Kidney tubule cell (primary cell): ENCODE measurements at regions not wholly inside any gene's neighbourhood (a gene's known extent, or its start where the extent isn't known, plus 50 kb on each side); places are given as distances from the start of the nearest gene placed in this dataset.
"Not testable (repeated sequence)": the region's sequence is repeated elsewhere in the genome, so short reads cannot be mapped to it uniquely, and the experiment has no call there.

Experiments used
- DNase-seq: peaks from one replicate; pipeline ENCODE4 v3.0.0-alpha.2; 2018; ENCODE audit warnings: low spot score

GRCh38 chr16:55016515-55016914 is 85.8 kb downstream of the IRX5 start:
- DNase-seq = no peak

DNA sequence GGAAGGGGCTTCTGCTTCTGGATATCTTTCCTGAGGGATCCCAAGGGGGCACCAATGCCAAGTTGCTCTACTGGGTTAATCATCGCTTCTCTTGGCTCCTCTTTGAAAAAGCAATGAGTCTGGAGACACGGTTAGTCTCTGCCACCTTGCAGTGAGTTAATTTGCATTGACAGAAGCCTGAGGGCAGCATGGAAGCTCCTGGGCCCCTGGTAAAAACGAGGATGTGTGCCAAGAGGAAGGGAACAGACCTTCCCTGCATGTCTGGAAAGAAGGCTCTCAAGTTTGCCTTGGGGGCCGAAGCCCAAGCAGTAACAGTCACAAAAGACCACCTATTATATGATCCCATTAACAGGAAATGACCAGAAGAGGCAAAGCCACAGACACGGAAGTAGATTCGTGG is 86.7 kb downstream of the IRX5 start:
- DNase-seq = no peak

- DNase-seq = no peak
Measured at GRCh38 chr16:55018881-55019280, 88.2 kb downstream of the IRX5 start.

- DNase-seq = no peak
Measured at GRCh38 chr16:55019419-55020131, 88.9 kb downstream of the IRX5 start.

GRCh38 chr16:55021595-55022475 is 91.2 kb downstream of the IRX5 start:
- peak; percentile 25 for DNase-seq

DNA sequence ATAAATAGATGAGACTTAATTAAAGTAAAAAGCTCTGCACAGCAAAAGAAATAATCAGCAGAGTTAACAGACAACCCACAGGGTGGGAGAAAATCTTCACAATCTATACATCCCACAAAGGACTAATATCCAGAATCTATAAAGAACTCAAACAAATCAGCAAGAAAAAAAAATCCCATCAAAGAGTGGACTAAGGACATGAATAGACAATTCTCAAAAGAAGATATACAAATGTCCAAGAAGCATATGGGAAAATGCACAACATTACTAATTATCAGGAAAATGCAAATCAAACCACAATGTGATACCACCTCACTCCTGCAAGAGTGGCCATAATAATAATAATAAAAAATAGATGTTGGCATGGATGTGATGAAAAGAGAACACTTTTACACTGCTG is 96.6 kb downstream of the IRX5 start:
- not testable (repeated sequence) for DNase-seq

- no peak for DNase-seq
Measured at GRCh38 chr16:55029509-55029908, 98.8 kb downstream of the IRX5 start.

DNA sequence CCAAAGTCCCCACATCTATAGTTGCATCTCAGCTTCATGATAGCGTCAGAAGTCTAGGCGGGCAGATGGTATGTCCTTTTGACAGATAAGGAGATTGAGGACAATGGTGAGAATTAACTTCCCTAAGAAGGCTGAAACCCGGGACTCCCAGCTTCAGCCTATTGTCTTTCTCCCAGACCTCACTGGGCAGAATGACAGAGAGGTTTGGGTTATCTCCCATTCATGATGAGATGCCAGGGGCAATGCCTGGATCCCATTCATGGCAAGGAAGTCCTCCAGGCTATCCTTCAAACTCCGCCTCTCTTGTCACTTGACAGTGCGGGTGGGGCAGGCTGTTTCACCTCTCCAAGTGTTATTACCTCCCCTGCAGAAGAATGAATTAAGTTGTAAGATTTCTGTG is 100.3 kb downstream of the IRX5 start:
- DNase-seq = no peak

GRCh38 chr16:55031481-55031880 is 100.8 kb downstream of the IRX5 start:
- DNase-seq = no peak

DNA sequence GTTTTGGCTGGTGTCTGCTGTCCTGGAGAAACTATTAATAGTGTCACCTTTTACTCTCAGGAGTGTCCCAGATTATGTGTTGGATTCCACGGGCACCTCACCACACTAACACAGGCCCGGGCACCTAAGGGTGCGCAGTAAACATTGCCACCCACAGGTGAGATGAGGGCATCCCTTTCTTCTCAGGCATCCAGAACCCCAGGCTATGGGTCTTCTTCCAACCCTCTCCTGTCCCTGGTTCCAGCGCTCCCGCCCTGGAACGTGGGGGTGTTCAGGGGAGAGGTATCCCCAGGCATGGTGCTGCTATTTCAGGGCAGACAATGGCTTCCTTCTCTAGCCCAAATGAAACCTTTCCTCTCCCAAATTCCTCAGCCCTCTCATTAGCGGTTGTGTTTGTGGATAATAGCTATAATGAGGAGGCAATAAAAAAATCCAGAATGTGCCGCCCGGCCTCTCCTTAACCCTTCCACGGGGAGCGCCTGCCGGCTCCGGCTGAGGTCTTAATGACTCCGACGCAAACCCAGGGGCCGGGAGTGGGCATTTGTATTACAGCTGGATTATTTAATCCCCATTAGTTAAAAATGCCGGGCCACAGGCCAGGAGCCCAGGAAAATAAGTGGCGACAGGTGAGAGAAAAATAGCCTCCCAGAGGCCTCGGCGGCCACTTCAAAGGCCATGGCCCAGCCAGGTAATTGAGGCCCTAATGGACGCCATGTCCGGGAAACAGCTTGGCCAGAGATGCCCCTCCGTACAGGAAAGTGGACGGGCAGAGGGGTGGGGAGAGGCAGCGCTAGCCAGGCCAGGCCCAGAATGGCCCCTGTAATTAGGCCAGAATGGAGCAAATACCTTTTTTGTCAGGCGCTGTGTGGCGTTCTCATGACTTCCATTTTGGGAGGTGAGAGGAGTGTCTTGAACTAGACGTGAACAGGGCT is 102.8 kb downstream of the IRX5 start:
- DNase-seq = no peak

GRCh38 chr16:55035029-55035428 is 104.4 kb downstream of the IRX5 start:
- peak; percentile 23 for DNase-seq

DNA sequence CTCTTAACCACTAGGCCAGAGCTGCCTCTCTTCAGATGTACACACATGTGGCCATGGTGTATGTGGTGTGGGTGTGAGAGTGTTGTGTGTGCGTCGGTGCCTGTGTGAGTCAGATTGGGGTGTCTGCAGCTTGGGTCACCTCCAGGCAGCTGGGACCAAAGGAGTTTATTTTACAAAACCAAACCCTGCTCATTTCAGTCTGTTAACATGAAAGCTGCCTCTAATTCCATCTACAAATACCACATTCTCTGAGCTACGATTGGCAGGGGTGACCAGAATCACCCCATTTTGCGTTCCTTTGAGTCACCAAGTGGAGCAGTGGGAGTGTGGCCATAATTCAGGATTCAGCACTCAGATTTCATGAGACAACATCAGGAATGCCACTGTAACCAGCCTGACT is 105.3 kb downstream of the IRX5 start:
- no peak for DNase-seq

DNA sequence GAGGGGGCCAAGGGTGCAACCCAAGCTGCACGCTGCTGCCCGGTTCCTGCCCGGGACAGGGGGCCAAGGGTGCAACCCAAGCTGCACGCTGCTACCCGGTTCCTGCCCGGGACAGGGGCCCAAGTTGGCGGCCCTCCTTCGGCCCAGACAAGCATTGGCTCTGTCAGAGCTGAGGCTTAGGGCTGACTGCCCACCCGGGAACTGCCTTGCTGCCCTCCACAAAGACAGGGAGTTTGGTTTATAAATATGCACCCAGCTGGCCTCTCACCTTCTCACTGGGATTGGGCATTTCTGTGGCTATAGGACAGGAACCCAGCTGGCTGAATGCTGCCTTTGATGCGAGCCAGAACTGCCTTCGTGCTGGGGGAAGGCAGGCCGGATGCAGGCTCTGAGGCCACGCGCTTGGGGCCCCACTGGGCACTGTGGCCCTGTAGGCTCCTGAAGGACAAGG is 105.7 kb downstream of the IRX5 start:
- no peak for DNase-seq

GRCh38 chr16:55037046-55037445 is 106.4 kb downstream of the IRX5 start:
- no peak for DNase-seq

DNA sequence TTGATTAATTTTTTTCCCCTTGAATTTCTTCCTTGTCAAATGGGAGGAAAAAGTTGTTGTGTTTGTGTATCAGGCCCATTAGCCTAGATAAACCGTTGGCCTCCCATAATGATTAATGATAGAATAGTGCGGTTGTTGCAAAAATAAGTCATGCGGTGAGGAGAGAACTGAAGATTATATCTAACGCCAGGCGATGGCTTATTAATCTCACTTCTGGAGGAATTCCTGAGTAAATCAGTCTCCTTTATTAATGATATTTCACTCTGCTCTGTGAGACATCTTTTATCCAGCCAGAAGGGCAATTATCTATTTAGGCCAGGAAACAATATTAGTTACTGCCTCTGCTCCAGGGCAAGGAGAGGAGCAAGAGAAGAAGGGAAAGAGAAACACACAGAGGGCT is 107.3 kb downstream of the IRX5 start:
- no peak for DNase-seq

DNA sequence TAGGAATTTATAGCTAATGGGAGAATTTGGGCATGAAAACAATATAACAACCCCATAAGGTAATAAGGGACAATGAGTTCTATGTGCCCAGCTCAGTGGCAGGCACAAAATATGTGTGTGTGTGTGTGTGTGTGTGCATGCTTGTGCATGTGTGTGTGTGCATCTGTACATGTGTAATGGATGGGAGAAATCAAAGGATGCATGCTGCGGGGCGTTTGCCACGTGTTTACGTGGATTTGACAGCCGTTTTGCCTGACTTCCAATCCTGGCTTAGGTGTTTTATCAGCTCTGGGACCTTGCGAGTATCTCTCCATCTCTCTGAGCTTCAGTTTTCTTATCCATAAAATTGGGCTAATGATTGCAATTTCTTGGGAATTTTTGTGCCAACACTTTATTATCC is 108.4 kb downstream of the IRX5 start:
- DNase-seq = no peak

DNA sequence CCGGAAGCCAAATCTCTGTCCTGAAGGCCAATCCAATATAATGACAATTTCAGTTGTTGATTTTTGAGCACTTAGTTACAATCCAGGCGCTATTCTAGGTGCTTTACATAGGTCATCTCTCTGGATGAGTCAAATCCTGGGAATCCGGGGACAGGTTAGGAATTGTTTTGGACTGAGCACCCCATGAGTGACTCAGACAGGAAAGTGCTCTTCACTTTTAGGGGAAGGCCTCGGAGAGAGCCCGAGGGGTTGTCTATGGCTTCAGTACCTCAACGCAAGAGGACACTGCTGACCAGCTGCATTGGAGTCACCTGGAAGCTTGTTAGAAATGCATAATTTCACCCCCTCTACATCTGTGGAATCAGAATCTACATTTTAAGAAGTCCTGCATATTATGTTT is 108.8 kb downstream of the IRX5 start:
- peak; percentile 23 for DNase-seq

DNA sequence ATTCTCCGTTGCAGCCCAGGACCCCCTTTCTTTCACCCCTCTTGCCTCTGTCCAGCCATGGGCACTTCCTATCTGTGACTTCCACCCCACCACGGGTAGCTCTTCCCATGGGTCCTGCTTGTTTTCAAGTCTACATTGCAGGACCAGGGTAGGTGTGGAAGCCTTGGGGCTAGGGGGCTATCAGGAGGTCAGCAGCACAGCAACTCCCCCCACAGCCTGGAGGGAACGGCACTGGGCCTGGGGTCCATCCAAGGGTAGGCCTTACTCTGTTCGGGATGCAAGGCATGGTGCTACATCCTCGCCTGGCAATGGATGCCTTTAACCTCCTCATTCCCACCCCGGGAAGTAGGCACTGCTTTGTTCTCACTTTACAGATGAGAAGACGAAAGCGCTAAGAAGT is 109.3 kb downstream of the IRX5 start:
- no peak for DNase-seq

GRCh38 chr16:55040366-55041086 is 109.9 kb downstream of the IRX5 start:
- no peak for DNase-seq

DNA sequence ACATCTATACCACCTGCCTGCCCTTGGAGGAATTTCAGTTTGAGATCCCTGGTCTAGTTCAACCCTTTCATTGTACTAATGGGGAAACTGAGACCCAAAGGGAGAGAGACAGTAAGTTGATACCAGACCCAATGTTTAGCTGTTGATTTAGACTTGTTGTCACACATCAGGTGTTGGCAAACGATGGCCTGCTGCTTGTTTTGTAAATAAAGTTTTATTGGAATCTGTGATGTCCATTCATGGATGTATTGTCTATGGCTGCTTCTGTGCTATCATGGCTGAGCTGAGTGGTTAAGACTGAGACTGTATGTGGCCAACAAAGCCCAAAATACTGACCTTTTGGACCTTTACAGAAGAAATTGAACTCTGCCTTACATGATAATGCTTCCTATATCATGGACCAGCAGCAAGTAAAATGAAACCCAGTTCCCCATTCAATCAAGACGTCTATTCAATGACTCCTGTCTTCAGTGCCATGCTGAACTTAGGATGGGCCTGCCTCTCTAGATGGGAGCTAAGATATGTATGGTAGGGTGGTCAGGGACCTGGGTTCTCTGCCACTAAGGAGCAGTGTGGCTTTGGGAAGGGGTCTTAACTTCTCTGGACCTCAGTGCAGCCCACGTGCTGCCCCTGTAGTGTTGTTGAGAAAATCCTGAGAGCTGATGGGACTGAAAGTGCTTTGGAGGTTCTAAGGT is 111.0 kb downstream of the IRX5 start:
- no peak for DNase-seq
